BLaER1 (cell line): ENCODE measurements at regions not wholly inside any gene's neighbourhood (a gene's known extent, or its start where the extent isn't known, plus 50 kb on each side); places are given as distances from the start of the nearest gene placed in this dataset.

Experiments used
- H3K27ac ChIP-seq: shearing (Covaris generic); formaldehyde crosslinking; 2 replicates; pipeline ENCODE4 v1.8.1; 2022
- H3K27me3 ChIP-seq: shearing (Covaris generic); formaldehyde crosslinking; 2 replicates; pipeline ENCODE4 v1.8.1; 2022
- H3K36me3 ChIP-seq: shearing (Covaris generic); formaldehyde crosslinking; 2 replicates; pipeline ENCODE4 v1.8.1; 2022
- H3K4me1 ChIP-seq: shearing (Covaris generic); formaldehyde crosslinking; 2 replicates; pipeline ENCODE4 v1.8.1; 2022
- H3K4me2 ChIP-seq: shearing (Covaris generic); formaldehyde crosslinking; 2 replicates; pipeline ENCODE4 v1.8.1; 2022
- H3K4me3 ChIP-seq: shearing (Covaris generic); formaldehyde crosslinking; 2 replicates; pipeline ENCODE4 v1.8.1; 2022
- H3K9ac ChIP-seq: shearing (Covaris generic); formaldehyde crosslinking; 2 replicates; pipeline ENCODE4 v1.8.1; 2022
- H3K9me3 ChIP-seq: shearing (Covaris generic); formaldehyde crosslinking; 2 replicates; pipeline ENCODE4 v1.8.1; 2022
- H4K20me1 ChIP-seq: shearing (Covaris generic); formaldehyde crosslinking; 2 replicates; pipeline ENCODE4 v1.8.1; 2022
- Cebpa-rat ChIP-seq: shearing (Covaris generic); IDR thresholded peaks from 2 replicates; pipeline ENCODE4 v1.8.1; 2022

DNA sequence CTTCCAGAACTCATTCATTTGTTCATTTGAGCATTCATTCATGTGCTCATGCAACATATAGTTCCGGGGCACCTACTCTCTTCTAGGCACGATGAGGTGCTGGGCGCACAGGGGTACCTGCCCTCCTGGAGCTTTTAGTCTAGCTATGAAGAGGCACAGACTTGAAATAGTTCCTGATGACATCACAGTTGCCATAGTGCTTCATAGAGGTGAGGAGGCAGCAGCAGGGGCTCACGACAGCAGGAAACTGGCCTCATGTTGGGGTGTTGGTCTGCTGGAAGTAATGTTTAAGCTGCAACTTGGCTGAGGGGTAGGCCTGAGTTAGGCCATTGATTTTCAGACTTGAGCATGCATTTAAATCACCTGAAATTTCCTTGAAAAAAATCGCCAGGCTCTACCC is 195.5 kb downstream of the PHETA1 start:
- Histone ChIP-seq H4K20me1 (no peaks in the 10 kb centered on the region), H3K4me1 (peaks cover 36% of the 10 kb centered on the region), H3K36me3 (no peaks in the 10 kb centered on the region), H3K27ac (no peak overlapping the region), H3K4me2 (no peak overlapping the region), H3K4me3 (no peak overlapping the region), H3K27me3 (no peaks in the 10 kb centered on the region), H3K9me3 (no peaks in the 10 kb centered on the region), H3K9ac (no peak overlapping the region)
- no peak for TF ChIP-seq Cebpa-rat

DNA sequence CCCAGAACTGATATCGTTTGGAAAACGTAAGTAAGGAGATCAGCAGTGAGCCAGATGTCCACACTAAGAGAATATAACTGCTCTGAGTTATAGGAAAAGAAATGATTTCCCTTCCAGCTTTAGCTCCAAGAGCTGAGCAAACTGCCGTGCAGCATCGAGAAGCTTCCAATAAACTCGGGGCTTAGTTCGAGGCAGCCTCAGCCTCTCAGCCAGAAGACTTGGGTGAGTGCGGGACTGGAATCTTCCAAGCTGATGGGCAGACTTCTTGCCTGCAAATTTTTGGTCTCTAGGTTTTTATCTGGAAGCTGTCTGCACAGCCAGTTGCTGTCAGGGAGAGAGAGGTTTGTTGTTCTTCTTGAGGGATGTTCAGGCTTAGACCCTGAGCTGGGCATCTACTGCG is 196.1 kb downstream of the PHETA1 start:
- peaks cover 36% of the 10 kb centered on the region for H3K4me1 ChIP-seq

DNA sequence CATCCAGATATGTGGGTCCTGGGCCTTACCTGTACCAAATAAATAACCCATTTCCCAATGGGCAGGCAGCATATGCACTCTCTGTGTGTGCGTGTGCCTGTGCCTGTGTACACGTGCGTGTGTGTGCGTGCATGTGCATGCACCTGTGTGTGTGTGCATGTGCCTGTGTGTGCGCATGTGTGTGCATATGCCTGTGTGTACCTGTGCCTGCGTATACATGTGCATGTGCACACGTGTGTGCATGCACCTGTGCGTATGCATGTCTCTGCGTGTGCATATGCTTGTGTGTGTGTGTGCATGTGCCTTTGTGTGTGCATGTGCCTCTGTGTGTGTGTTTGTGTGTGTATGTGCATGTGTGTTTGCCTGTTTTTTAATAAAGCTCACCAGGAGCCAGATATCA is 197.1 kb downstream of the PHETA1 start:
- no peaks in the 10 kb centered on the region for H3K27me3 ChIP-seq

More for the DNA sequence above, 196.1 kb downstream of the PHETA1 start:
- H3K27ac ChIP-seq, result no peak overlapping the region
- no peak overlapping the region for H3K9ac ChIP-seq
- no peak overlapping the region for H3K4me3 ChIP-seq
- TF ChIP-seq Cebpa-rat, result no peak
- H3K9me3 ChIP-seq, result no peaks in the 10 kb centered on the region
- H4K20me1 ChIP-seq, result no peaks in the 10 kb centered on the region
- H3K36me3 ChIP-seq, result no peaks in the 10 kb centered on the region
- H3K27me3 ChIP-seq, result no peaks in the 10 kb centered on the region
- H3K4me2 ChIP-seq, result no peak overlapping the region

DNA sequence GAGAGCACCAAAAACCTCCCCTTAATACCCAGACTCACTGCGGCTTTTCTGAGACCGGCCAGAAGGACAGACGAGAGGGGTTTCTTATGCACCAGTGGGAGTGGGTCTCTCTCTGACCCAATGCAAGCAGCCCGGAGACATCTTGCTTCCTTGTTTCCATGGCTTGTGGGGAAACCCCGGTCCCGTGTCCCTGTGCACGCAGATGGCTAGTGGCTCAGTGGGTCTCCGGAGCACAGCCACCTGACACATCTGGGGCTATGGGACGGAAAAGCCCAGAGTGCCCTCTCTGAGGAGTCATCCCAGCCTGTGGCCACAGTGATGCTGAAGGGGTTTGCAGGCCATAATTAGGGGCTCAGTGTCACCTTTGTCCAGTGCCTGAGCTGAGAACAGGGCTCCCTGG is 197.6 kb downstream of the PHETA1 start:
- H3K4me2 ChIP-seq, result no peak overlapping the region
- no peaks in the 10 kb centered on the region for H4K20me1 ChIP-seq
- H3K27me3 ChIP-seq, result no peaks in the 10 kb centered on the region
- no peak overlapping the region for H3K4me3 ChIP-seq
- H3K4me1 ChIP-seq, result peaks cover 36% of the 10 kb centered on the region
- H3K9me3 ChIP-seq, result no peaks in the 10 kb centered on the region
- TF ChIP-seq Cebpa-rat, result no peak
- H3K36me3 ChIP-seq, result no peaks in the 10 kb centered on the region
- H3K9ac ChIP-seq, result no peak overlapping the region
- H3K27ac ChIP-seq, result no peak overlapping the region

More for the DNA sequence above, 197.1 kb downstream of the PHETA1 start:
- Histone ChIP-seq H3K27ac (no peak overlapping the region), H3K4me3 (no peak overlapping the region), H4K20me1 (no peaks in the 10 kb centered on the region), H3K4me2 (no peak overlapping the region), H3K9ac (no peak overlapping the region), H3K4me1 (peaks cover 36% of the 10 kb centered on the region), H3K9me3 (no peaks in the 10 kb centered on the region), H3K36me3 (no peaks in the 10 kb centered on the region)
- TF ChIP-seq Cebpa-rat, result no peak

DNA sequence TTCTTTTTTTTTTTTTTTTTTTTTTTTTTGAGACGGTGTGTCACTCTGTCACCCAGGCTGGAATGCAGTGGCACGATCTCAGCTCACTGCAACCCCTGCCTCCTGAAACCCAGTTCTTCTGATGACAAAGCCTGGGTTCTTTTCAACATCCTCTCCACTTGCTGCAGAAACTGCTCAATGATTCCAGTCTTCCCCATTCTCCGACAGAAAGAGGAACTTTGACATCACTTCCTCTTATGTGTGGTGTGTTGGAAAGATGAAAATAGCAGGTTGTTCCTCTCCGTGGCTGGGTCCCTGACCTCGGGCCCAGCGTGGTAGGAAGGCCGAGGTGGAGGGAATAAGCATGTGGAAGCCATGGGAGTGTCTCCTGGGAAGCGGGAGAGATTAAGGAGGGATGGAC is 198.4 kb downstream of the PHETA1 start:
- no peaks in the 10 kb centered on the region for H4K20me1 ChIP-seq
- no peak overlapping the region for H3K4me3 ChIP-seq
- H3K9me3 ChIP-seq, result no peaks in the 10 kb centered on the region
- no peak overlapping the region for H3K9ac ChIP-seq
- H3K36me3 ChIP-seq, result no peaks in the 10 kb centered on the region
- H3K27ac ChIP-seq, result no peak overlapping the region
- peak overlapping the region; percentile 72 for H3K4me2 ChIP-seq
- H3K27me3 ChIP-seq, result no peaks in the 10 kb centered on the region
- H3K4me1 ChIP-seq, result peaks cover 30% of the 10 kb centered on the region
- no peak for TF ChIP-seq Cebpa-rat

DNA sequence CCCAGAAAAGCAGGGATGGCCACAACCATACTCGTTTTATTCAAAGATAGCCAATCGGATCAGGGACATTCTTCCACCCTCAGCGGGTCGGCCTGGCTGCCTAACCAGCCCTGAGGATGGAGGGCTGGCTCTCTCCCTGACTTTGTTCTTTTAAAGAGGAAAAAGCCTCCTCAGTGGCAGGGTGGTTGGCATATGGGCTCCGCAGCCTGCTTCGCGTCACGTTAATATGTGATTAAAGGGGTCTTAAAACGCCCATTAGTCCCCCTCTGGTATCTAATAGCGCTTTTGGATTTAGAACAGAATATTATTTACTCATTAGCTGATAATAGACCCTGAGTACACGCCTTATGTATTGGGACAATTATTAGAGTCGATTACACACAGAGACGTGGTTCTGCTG is 199.4 kb downstream of the PHETA1 start:
- no peaks in the 10 kb centered on the region for H3K36me3 ChIP-seq
- no peak overlapping the region for H3K9ac ChIP-seq
- H3K9me3 ChIP-seq, result no peaks in the 10 kb centered on the region
- H3K27me3 ChIP-seq, result no peaks in the 10 kb centered on the region
- peaks cover 19% of the 10 kb centered on the region for H3K4me1 ChIP-seq
- no peak overlapping the region for H3K4me3 ChIP-seq
- no peaks in the 10 kb centered on the region for H4K20me1 ChIP-seq
- no peak for TF ChIP-seq Cebpa-rat
- no peak overlapping the region for H3K27ac ChIP-seq
- no peak overlapping the region for H3K4me2 ChIP-seq

DNA sequence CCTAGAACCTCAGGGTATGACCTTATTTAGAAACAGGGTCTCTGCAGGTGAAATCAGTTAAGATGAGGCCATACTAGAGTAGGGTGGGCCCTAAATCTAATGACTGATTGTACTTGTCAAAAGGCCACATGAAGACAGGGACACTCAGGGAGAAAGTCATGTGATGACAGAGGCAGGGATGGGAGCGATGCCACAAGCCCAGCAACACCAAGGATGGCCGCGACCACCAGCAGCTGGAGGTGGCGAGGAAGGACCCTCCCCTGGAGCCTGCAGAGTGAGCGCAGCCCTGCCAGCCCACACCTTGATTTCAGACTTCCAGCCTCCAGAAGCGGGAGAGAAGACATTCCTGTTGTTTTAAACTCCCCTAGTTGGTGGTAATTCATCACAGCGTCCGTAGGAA is 199.9 kb downstream of the PHETA1 start:
- no peak overlapping the region for H3K4me2 ChIP-seq
- no peaks in the 10 kb centered on the region for H3K27me3 ChIP-seq

DNA sequence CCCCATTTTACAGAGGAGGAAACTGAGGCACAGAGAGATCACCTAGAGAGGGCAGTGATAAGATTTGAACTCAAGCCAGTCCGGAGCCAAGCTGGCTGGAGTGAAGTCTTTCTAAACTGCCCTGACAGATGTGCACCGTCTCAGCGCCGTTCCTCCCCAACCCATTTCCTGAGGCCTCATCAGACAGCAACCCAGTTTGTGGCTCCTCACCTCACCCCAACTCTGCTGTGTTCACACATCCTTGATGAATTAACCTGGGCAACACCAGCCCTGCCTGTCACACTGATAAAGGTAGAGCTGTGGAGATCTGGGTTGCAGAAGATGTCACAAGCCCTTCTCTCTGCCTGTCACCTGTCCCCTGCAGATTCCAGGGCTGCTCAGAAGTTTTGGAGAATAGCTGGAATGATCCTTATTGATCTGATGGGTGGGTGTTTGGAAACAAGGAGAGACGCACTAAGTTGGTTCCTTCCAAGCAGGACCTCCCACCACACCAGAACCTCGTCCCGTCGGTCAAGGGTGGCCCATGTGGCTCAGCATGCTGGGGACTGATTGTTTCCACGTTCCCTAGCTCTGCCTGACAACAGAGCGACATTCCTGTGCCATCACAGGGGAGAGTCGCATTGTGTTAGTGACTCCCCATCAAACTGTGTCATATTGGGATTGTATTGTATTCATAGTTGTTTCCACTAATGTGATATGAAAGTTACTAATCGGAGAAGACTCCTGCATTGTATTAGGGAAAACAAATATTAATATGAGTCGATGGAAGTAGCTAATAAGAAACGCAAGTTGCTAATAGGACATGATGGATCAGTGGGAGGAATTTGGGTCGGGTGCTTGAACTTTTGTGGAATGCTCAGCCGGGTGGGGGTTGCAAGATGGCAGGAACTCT is 200.6 kb downstream of the PHETA1 start:
- H3K36me3 ChIP-seq, result no peaks in the 10 kb centered on the region
- H3K27me3 ChIP-seq, result no peaks in the 10 kb centered on the region
- no peak for TF ChIP-seq Cebpa-rat
- no peak overlapping the region for H3K4me3 ChIP-seq
- no peaks in the 10 kb centered on the region for H4K20me1 ChIP-seq
- H3K9ac ChIP-seq, result no peak overlapping the region
- H3K27ac ChIP-seq, result no peak overlapping the region
- no peaks in the 10 kb centered on the region for H3K9me3 ChIP-seq
- H3K4me1 ChIP-seq, result peaks cover 12% of the 10 kb centered on the region
- H3K4me2 ChIP-seq, result no peak overlapping the region

More for the DNA sequence above, 199.9 kb downstream of the PHETA1 start:
- H4K20me1 ChIP-seq, result no peaks in the 10 kb centered on the region
- no peak overlapping the region for H3K27ac ChIP-seq
- no peaks in the 10 kb centered on the region for H3K36me3 ChIP-seq
- H3K9me3 ChIP-seq, result no peaks in the 10 kb centered on the region
- H3K9ac ChIP-seq, result no peak overlapping the region
- TF ChIP-seq Cebpa-rat, result no peak
- H3K4me1 ChIP-seq, result peaks cover 15% of the 10 kb centered on the region
- H3K4me3 ChIP-seq, result no peak overlapping the region

DNA sequence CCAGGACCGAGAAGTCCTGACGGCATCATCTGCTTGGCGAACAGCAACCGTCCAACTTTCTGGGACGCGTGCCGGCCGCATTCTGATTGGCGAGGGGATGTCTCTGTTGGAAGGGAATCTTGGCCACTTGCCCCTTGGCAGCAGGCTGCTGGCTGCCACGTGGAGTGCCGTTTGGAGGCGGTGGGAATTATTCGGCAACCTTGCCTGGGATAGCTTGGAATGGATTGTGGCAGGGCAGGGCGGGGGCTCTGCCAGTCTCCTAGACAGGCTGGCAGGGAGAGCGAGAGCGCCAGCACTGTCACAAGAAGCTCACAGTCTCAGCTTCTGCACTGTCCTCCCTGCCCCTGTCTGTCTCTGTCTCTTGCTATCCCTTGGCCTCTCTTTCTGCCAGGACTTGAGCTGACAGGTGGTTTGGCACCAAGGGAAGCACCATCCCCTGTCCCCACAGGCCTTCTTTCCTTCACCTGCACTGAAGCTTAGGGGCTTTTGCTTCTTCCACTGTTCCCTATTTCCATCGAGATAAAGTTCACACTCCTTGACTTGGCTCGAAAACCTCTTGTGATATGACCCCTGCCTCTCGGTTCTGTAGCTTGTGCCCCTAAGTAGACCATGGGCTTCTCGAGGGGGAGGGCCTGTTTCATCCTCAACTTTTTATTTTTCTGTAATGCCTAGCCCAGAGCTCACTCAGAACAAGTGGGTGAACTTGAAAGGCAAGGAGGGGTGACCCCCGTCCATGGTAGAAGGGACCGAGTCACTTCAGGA is 201.9 kb downstream of the PHETA1 start:
- Histone ChIP-seq H4K20me1 (no peaks in the 10 kb centered on the region), H3K9ac (no peak overlapping the region)
- no peak for TF ChIP-seq Cebpa-rat

More for the DNA sequence above, 201.9 kb downstream of the PHETA1 start:
- Histone ChIP-seq H3K4me3 (no peak overlapping the region), H3K4me1 (peaks cover 12% of the 10 kb centered on the region), H3K9me3 (no peaks in the 10 kb centered on the region), H3K36me3 (no peaks in the 10 kb centered on the region), H3K27me3 (no peaks in the 10 kb centered on the region), H3K27ac (no peak overlapping the region), H3K4me2 (no peak overlapping the region)
